HG02610 (cell line): ENCODE measurements at regions not wholly inside any gene's neighbourhood (a gene's known extent, or its start where the extent isn't known, plus 50 kb on each side); places are given as distances from the start of the nearest gene placed in this dataset.

Experiments used
- ATAC-seq: cut with Tn5 transposase; IDR thresholded peaks from one replicate; pipeline ENCODE4 v1.9.1; 2021; ENCODE audit warnings: mild to moderate bottlenecking, moderate library complexity; ENCODE audit not compliant: unreplicated experiment

DNA sequence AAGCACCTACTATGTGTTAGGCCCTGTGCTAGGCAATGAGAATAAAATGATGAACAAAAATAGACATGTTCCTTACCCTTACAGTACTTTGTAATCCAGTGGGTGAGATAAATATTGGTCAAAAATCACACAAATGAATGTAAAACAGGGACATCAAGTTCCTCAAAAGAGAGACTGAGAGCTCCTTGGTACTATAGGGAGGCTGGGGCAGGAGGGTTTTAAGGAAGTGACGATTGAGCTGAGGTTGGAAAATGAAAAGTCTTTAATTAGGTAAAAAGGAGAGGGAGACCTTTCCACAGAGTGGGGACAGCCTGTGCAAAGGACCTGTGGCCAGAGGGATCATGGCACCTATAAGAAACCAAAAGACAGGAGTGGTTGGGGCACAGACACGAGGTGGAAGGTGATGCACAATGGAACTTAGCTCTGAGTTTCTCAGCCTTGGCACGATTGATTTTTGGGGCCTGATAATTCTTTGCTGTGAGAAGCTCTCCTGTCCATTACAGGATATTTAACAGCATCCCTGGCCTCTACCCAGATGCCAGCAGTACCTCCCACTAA lies 140.3 kb downstream of the CEP57L1 start:
- no peak for ATAC-seq

DNA sequence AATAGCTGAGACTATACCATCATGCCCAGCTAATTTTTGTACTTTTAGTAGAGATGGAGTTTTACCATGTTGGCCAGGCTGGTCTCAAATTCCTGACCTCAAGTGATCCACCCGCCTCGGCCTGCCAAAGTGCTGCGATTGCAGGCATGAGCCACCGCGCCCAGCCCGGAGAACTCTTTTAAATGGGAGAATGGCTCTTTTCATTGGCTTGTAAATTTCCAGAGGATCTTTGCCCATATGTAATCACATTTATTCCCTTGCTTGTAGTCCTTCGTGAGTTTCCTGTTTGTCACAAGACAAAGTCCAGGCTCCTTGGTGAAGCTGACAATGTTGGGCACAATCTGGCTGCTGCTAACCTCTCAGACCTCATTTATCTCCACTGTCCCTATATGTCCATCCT lies 135.1 kb downstream of the CEP57L1 start:
- ATAC-seq, result no peak

DNA sequence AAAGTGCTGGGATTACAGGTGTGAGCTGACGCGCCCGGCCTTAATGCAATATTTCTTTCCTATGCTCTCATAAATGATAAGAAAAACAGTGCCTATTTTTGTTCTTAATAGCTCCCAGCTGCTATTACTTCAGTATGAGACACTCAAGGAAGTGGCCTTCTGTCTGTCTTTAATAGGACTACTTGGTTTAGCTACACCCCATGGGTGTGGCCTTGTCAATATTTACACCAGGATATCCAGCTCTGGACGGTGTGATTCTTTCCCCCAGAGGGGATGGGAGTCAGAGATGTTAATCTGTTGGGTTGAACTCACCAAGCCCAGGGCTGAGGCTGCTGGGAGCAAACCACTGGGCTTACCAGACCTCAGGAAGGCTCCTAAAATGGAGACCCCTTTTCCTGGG lies 134.2 kb downstream of the CEP57L1 start:
- no peak for ATAC-seq

DNA sequence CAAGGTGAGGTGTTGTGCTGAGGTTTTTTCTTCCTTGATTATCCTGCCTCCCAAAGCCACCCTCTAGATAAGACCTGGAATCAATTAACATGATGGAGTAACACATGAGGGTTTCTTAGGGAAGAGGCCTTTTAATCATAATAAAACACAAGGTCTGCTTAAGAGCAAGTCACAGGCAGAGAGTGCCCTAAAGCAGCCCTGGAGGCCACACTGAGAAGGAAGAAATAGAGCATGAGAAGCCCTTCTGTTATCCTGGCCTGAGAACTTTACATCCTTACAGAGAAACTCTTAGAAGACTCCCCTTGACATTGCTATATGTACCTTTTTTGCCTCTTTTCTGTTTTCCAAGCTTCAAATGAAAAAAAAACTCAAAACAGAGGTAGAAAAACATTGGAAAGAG lies 132.3 kb downstream of the CEP57L1 start:
- no peak for ATAC-seq

DNA sequence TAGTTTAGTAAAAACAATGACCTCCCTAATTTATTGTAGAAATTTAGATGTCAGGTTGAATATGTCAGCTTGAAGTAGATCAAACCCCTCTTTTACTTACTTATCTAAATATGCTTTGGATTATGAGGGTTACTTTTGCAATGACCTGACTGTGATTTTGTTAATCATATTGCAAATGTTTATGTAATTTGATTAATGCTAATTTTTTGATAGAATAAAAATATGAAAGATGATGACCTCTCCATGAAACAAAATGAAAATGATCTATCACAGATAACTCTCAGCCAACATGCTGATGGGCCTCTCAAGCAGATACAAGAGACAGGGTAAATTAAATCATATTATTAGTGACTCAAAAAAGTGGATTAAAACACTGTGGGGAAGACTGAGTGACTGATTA lies 131.0 kb downstream of the CEP57L1 start:
- ATAC-seq, result no peak

DNA sequence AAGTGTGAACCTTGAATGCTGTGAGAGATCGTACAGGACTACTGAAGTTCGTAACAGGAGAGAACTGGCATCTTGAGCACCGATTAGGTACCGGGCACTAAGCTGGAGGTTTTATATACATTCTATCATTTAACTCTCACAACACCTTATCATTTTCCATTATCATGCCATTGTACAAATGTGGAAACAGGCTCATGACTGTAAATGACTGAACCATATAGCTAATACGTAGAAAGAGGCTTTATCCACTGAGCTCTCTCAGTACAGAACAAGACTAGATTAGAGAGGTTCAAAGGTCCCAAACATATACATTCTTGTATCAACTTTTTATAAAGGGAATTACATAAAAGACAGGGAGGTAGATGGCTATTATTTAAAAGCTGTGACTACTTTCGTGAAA lies 130.6 kb downstream of the CEP57L1 start:
- no peak for ATAC-seq

DNA sequence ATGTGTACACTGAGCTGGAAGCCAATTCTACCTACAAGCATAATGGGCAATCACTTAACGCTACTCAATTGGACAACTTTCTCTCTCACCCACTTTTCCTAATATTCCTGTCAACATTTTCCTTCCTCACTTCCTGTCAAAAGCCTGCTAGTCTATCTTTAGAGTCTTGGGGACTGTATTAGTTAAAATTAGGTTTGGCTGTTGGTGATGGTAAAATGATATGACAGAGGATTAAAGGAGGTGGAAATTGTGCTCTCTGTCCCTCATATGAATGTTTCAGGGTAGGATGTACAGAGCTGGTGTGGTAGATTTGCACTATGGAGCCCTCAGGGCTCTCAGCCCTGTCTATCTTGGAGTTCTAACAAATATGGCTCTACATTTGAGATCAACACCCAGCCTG lies 129.7 kb downstream of the CEP57L1 start:
- no peak for ATAC-seq

DNA sequence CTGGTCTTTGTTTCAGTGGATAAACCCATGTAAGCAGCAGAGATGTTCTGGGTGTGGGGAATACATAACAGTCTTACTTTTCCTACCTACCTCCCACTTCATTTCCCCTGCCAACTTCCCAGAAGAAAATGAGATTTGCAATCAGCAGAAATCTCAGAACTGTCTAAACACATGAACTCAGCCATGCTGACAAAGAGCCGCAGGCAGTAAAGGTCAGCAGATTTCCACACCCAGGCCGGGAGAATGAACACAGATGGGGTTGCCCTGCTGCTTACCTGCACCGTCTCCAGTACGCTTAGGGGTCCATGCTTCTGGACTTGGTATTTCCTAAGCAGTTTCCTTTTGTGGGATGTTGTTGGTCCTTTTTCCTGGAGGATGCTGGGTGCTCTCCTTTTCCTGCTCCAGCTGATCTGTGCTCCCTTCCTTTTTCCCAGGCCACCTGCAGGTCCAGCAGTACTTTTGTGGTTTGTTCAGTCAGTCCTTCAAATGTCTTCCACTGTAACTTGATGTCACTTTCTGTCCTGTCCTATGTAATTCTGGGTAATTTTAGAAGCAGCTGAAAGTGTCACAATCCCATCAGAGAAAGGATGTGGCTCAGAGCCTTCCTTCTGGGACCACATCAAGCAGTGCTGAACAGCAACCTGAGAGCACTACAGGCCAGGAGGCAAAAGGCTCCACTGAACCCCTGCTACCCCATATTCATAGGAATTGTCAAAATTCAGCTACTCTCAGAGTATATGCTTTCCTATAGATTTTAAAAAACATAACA lies 129.0 kb downstream of the CEP57L1 start:
- no peak for ATAC-seq

DNA sequence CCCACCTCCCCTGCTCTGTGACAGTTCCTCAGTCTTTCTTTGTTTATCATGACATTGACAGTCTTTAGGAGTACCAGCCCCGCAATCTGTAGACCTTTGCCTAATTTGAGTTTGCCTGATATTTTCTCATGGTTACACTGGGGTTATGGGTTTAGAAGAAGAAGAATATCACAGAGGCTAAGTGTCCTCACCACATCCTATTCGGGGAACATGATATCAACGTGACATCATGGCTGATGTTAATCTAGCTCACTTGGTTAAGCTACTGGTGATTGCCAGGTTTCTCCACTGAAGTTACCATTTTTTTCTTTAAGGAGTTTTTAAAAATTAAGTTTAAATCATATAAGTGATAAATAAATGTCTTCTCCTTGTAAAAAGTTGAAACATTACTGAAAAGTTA lies 127.5 kb downstream of the CEP57L1 start:
- ATAC-seq, result no peak

DNA sequence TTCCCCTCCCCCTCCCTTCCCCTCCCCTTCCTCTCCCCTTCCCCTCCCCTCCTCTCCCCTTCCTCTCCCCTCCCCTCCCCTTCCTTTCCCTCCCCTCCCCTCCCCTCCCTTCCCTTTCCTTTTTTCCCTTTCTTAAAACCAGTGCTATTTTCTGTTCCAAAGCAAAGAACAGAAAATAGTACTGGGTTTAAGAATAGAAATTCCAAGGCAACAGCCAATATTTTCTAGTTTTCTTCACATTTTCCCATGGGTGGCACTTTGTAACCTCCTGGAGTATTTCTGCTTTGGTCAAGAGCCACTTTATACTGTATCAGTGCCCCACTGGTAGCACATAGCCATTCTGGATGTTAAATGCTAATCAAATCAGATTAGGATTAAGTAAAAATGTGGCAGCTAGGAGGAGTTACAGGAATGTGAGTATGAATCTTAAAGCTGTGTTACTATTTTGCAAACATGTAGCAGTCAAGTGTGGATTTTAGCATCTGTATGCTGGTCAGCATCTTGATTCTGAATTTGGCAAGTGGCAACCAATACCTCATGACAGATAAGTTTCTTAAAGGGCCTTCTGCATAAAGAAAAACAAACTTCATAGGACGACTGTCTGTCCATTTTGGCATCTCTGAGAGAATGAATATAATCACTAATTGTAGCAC lies 126.4 kb downstream of the CEP57L1 start:
- ATAC-seq, result no peak
